HFFc6 (cell line): ENCODE measurements at regions not wholly inside any gene's neighbourhood (a gene's known extent, or its start where the extent isn't known, plus 50 kb on each side); places are given as distances from the start of the nearest gene placed in this dataset.
A peak's percentile ranks its signal among the peaks of the same experiment; 100 is the strongest.

Source experiments
- DNase-seq: peaks from one replicate; pipeline ENCODE4 v3.0.0-alpha.2; 2018
- H3K27ac Mint-ChIP-seq: 2 replicates; pipeline ENCODE4 v1.8.0; 2020; ENCODE audit warnings: mild to moderate bottlenecking, mixed read lengths
- H3K27me3 Mint-ChIP-seq: 2 replicates; pipeline ENCODE4 v1.8.0; 2021; ENCODE audit warnings: mild to moderate bottlenecking, moderate library complexity, mixed read lengths; ENCODE audit not compliant: insufficient read depth
- H3K36me3 Mint-ChIP-seq: 2 replicates; pipeline ENCODE4 v1.8.0; 2021; ENCODE audit warnings: low read depth, mixed read lengths
- H3K4me1 Mint-ChIP-seq: 2 replicates; pipeline ENCODE4 v1.8.0; 2020; ENCODE audit warnings: low read depth, mixed read lengths
- H3K4me3 Mint-ChIP-seq: 2 replicates; pipeline ENCODE4 v1.8.0; 2020; ENCODE audit warnings: mild to moderate bottlenecking, moderate library complexity, mixed read lengths
- H3K9me3 Mint-ChIP-seq: 2 replicates; pipeline ENCODE4 v1.8.0; 2020; ENCODE audit warnings: mild to moderate bottlenecking, mixed read lengths
- CTCF ChIP-seq: fragments of 200-600 bp; sonication (generic); IDR thresholded peaks from 2 replicates; pipeline ENCODE4 v1.5.0; 2021; ENCODE audit warnings: antibody characterized with exemption, mild to moderate bottlenecking

GRCh38 chr16:81174644-81175324 is 63.7 kb upstream of the BCO1 start:
- Mint-ChIP-seq H3K9me3 (no peaks in the 10 kb centered on the region), H3K4me1 (peaks cover 31% of the 10 kb centered on the region), H3K27ac (peak overlapping the region; percentile 80), H3K27me3 (no peaks in the 10 kb centered on the region; the same call in 1 of the 2 replicates), H3K4me3 (peak overlapping the region; percentile 61; the same call in 1 of the 2 replicates), H3K36me3 (no peaks in the 10 kb centered on the region)
- peak; percentile 21; the same call in 1 of the 2 replicates for TF ChIP-seq CTCF
- peak; percentile 19 for DNase-seq

- Mint-ChIP-seq H3K27me3 (no peaks in the 10 kb centered on the region; the same call in none of the 2 replicates), H3K4me1 (peaks cover 26% of the 10 kb centered on the region), H3K36me3 (no peaks in the 10 kb centered on the region), H3K9me3 (no peaks in the 10 kb centered on the region), H3K27ac (no peak overlapping the region), H3K4me3 (no peak overlapping the region)
- no peak for DNase-seq
- TF ChIP-seq CTCF: no peak
Measured at GRCh38 chr16:81172769-81173658, 65.5 kb upstream of the BCO1 start.

- no peak for TF ChIP-seq CTCF
- Mint-ChIP-seq H3K9me3 (no peaks in the 10 kb centered on the region), H3K27me3 (peaks cover 5% of the 10 kb centered on the region), H3K36me3 (no peaks in the 10 kb centered on the region), H3K27ac (no peak overlapping the region), H3K4me1 (peaks cover 18% of the 10 kb centered on the region), H3K4me3 (no peak overlapping the region)
- no peak for DNase-seq
Measured at GRCh38 chr16:81170824-81171223, 67.7 kb upstream of the BCO1 start.

GRCh38 chr16:81168406-81168805 is 70.1 kb upstream of the BCO1 start:
- H3K4me1 Mint-ChIP-seq: no peaks in the 10 kb centered on the region
- no peaks in the 10 kb centered on the region for H3K9me3 Mint-ChIP-seq
- no peaks in the 10 kb centered on the region for H3K36me3 Mint-ChIP-seq
- TF ChIP-seq CTCF: no peak
- H3K27ac Mint-ChIP-seq: no peak overlapping the region
- DNase-seq: no peak
- H3K27me3 Mint-ChIP-seq: peaks cover 10% of the 10 kb centered on the region
- no peak overlapping the region for H3K4me3 Mint-ChIP-seq

GRCh38 chr16:81167851-81168250 is 70.6 kb upstream of the BCO1 start:
- DNase-seq: no peak
- no peak for TF ChIP-seq CTCF
- Mint-ChIP-seq H3K27ac (no peak overlapping the region), H3K9me3 (no peaks in the 10 kb centered on the region), H3K4me1 (no peaks in the 10 kb centered on the region), H3K27me3 (peaks cover 12% of the 10 kb centered on the region), H3K36me3 (no peaks in the 10 kb centered on the region), H3K4me3 (no peak overlapping the region)
